ENCODE measurements at regions not wholly inside any gene's neighbourhood (a gene's known extent, or its start where the extent isn't known, plus 50 kb on each side); places are given as distances from the start of the nearest gene placed in this dataset.

GRCh38 chr5:135241536-135241935 is 157.5 kb downstream of the MACROH2A1 start:
- CTCF ChIA-PET = interaction anchor here (0.6 kb wide), 1 partner anchor 204 kb away, joined by 3 read pairs; no protein-coding TSS in a partner anchor
- no peak for TF ChIP-seq CTCF (IDR thresholded peaks at IDR 0.05; ENCODE audit: low read depth, low read length)

GRCh38 chr5:135240781-135241360 is 158.2 kb downstream of the MACROH2A1 start:
- H3K9me3 ChIP-seq (ENCODE audit: control insufficient read depth, insufficient read depth, low read length) = peaks cover 3% of the 10 kb centered on the region; the same call in 1 of the 2 replicates
- TF ChIP-seq CTCF (IDR thresholded peaks at IDR 0.05; ENCODE audit: low read depth, low read length) = no peak
- ChIA-PET CTCF (interaction anchor here (0.6 kb wide), 1 partner anchor 203 kb away, joined by 3 read pairs; no protein-coding TSS in a partner anchor), POLR2A (interaction anchor here (2.0 kb wide), 1 partner anchor 31 kb away, joined by 11 read pairs; no protein-coding TSS in a partner anchor)
- no peak overlapping the region for H3K27ac ChIP-seq (ENCODE audit: low read depth, low read length)
- no peak for DNase-seq (ENCODE audit: low read depth, low spot score)
- H3K27me3 ChIP-seq (ENCODE audit: control insufficient read depth, insufficient read depth, low read length) = peaks cover 2% of the 10 kb centered on the region
- no peak overlapping the region for H3K4me3 ChIP-seq (ENCODE audit: low read depth, low read length)

More at GRCh38 chr5:135241536-135241935, 157.5 kb downstream of the MACROH2A1 start:
- Histone ChIP-seq H3K9me3 (ENCODE audit: control insufficient read depth, insufficient read depth, low read length) (peaks cover 3% of the 10 kb centered on the region; the same call in 1 of the 2 replicates), H3K27ac (ENCODE audit: low read depth, low read length) (no peak overlapping the region), H3K4me3 (ENCODE audit: low read depth, low read length) (no peak overlapping the region), H3K27me3 (ENCODE audit: control insufficient read depth, insufficient read depth, low read length) (peaks cover 2% of the 10 kb centered on the region)
- POLR2A ChIA-PET = interaction anchor here (0.7 to 2.0 kb wide), 2 partner anchors 23 to 32 kb away, joined by 3 to 11 read pairs; no protein-coding TSS in a partner anchor
- DNase-seq (ENCODE audit: low read depth, low spot score) = no peak

- H3K27ac ChIP-seq (ENCODE audit: low read depth, low read length) = peak overlapping the region; percentile 31
- ChIA-PET CTCF (no interaction called here), POLR2A (interaction anchor here (0.9 kb wide), 1 partner anchor 31 kb away, joined by 3 read pairs; no protein-coding TSS in a partner anchor)
- H3K9me3 ChIP-seq (ENCODE audit: control insufficient read depth, insufficient read depth, low read length) = peaks cover 3% of the 10 kb centered on the region; the same call in 1 of the 2 replicates
- no peak overlapping the region for H3K4me3 ChIP-seq (ENCODE audit: low read depth, low read length)
- peaks cover 2% of the 10 kb centered on the region for H3K27me3 ChIP-seq (ENCODE audit: control insufficient read depth, insufficient read depth, low read length)
- no peak for DNase-seq (ENCODE audit: low read depth, low spot score)
- no peak for TF ChIP-seq CTCF (IDR thresholded peaks at IDR 0.05; ENCODE audit: low read depth, low read length)
Measured at GRCh38 chr5:135240283-135240633, 158.8 kb downstream of the MACROH2A1 start.

GRCh38 chr5:135239453-135240282 is 159.4 kb downstream of the MACROH2A1 start:
- TF ChIP-seq CTCF (IDR thresholded peaks at IDR 0.05; ENCODE audit: low read depth, low read length) = no peak
- Histone ChIP-seq H3K9me3 (ENCODE audit: control insufficient read depth, insufficient read depth, low read length) (peaks cover 3% of the 10 kb centered on the region; the same call in 1 of the 2 replicates), H3K4me3 (ENCODE audit: low read depth, low read length) (no peak overlapping the region), H3K27ac (ENCODE audit: low read depth, low read length) (peak overlapping the region; percentile 52), H3K27me3 (ENCODE audit: control insufficient read depth, insufficient read depth, low read length) (peaks cover 2% of the 10 kb centered on the region)
- peak; percentile 81 for DNase-seq (ENCODE audit: low read depth, low spot score)
- POLR2A ChIA-PET = interaction anchor here (0.6 to 0.9 kb wide), 2 partner anchors 28 to 30 kb away, joined by 3 read pairs; no protein-coding TSS in a partner anchor
- CTCF ChIA-PET = no interaction called here
